Loucy (cell line): ENCODE measurements at regions not wholly inside any gene's neighbourhood (a gene's known extent, or its start where the extent isn't known, plus 50 kb on each side); places are given as distances from the start of the nearest gene placed in this dataset.

ENCODE experiments used
- EZH2phosphoT487 ChIP-seq: fragments of 200-600 bp; IDR thresholded peaks from 2 replicates; pipeline ENCODE4 v1.6.1; 2018; ENCODE audit warnings: antibody characterized with exemption, mild to moderate bottlenecking, moderate library complexity, borderline replicate concordance
- TF ChIP-seq, protein P1 (sequence below): fragments of 200-600 bp; sonication (generic); conservative IDR thresholded peaks from 2 replicates; pipeline ENCODE4 v1.5.1; 2014; ENCODE audit warnings: mild to moderate bottlenecking, antibody characterized with exemption, low read length

DNA sequence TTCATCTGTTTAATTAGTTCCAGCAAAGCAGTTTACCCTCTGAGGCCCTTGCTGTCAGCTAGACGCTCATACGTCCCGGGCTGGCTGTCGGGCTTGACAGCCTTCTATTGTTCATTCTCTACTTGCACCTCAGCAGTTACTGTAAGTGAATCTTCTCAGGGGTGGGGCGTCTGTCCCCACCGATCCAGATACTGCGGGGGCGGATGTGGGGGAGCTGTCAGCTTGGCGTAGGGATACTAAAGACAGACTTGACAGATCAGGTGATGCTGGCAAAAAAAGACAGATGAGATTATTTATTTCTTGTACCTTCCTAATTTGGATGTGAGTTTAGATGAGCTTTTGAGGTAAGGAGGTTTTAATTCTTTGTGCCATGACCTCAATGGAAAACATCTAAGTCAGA lies 315.3 kb downstream of the NR2F2 start:
- TF ChIP-seq, protein P1, sequence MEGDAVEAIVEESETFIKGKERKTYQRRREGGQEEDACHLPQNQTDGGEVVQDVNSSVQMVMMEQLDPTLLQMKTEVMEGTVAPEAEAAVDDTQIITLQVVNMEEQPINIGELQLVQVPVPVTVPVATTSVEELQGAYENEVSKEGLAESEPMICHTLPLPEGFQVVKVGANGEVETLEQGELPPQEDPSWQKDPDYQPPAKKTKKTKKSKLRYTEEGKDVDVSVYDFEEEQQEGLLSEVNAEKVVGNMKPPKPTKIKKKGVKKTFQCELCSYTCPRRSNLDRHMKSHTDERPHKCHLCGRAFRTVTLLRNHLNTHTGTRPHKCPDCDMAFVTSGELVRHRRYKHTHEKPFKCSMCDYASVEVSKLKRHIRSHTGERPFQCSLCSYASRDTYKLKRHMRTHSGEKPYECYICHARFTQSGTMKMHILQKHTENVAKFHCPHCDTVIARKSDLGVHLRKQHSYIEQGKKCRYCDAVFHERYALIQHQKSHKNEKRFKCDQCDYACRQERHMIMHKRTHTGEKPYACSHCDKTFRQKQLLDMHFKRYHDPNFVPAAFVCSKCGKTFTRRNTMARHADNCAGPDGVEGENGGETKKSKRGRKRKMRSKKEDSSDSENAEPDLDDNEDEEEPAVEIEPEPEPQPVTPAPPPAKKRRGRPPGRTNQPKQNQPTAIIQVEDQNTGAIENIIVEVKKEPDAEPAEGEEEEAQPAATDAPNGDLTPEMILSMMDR = no peak
- no peak for TF ChIP-seq EZH2phosphoT487
